ENCODE measurements at regions not wholly inside any gene's neighbourhood (a gene's known extent, or its start where the extent isn't known, plus 50 kb on each side); places are given as distances from the start of the nearest gene placed in this dataset.

DNA sequence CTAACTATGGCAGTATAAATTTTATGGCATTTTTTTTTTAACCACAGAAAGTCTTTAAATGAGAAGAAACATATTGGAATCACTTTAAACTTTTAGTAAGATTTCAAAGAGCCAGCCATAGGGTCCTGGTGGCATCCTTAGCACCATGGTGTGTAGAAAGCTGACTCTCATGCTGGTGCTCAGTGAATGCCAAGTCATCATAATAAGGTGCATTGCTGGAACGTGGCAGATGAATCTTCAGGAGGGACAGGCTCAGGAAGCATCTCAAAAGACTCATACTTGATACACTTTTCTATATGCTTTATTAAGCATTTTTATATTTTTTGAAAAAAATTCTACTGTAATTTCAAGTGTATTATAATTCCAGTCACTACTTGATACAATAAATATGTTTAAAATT is 274.2 kb downstream of the ZIC4 start:
- TF ChIP-seq, protein P1, sequence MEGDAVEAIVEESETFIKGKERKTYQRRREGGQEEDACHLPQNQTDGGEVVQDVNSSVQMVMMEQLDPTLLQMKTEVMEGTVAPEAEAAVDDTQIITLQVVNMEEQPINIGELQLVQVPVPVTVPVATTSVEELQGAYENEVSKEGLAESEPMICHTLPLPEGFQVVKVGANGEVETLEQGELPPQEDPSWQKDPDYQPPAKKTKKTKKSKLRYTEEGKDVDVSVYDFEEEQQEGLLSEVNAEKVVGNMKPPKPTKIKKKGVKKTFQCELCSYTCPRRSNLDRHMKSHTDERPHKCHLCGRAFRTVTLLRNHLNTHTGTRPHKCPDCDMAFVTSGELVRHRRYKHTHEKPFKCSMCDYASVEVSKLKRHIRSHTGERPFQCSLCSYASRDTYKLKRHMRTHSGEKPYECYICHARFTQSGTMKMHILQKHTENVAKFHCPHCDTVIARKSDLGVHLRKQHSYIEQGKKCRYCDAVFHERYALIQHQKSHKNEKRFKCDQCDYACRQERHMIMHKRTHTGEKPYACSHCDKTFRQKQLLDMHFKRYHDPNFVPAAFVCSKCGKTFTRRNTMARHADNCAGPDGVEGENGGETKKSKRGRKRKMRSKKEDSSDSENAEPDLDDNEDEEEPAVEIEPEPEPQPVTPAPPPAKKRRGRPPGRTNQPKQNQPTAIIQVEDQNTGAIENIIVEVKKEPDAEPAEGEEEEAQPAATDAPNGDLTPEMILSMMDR (IDR thresholded peaks at IDR 0.05; ENCODE audit: insufficient read depth, low read length, missing control alignments): no peak
- no peak for DNase-seq (ENCODE audit: low read depth, low spot score)
- ChIA-PET CTCF (no interaction called here), POLR2A (no interaction called here)
- no peak overlapping the region for H3K4me3 ChIP-seq (ENCODE audit: low read depth, low read length)

GRCh38 chr3:147130461-147130860 is 275.9 kb downstream of the ZIC4 start:
- TF ChIP-seq, protein P1 (IDR thresholded peaks at IDR 0.05; ENCODE audit: insufficient read depth, low read length, missing control alignments): no peak
- POLR2A ChIA-PET: no interaction called here
- CTCF ChIA-PET: interaction anchor here (3.6 to 3.8 kb wide), 2 partner anchors 10 to 13 kb away, joined by 9 to 20 read pairs; no protein-coding TSS in a partner anchor

GRCh38 chr3:147129665-147130064 is 276.7 kb downstream of the ZIC4 start:
- TF ChIP-seq, protein P1 (IDR thresholded peaks at IDR 0.05; ENCODE audit: insufficient read depth, low read length, missing control alignments): no peak
- ChIA-PET CTCF (interaction anchor here (3.6 to 3.8 kb wide), 2 partner anchors 9 to 12 kb away, joined by 9 to 20 read pairs; no protein-coding TSS in a partner anchor), POLR2A (no interaction called here)
- no peak overlapping the region for H3K4me3 ChIP-seq (ENCODE audit: low read depth, low read length)
- no peak for DNase-seq (ENCODE audit: low read depth, low spot score)

More at GRCh38 chr3:147130461-147130860, 275.9 kb downstream of the ZIC4 start:
- DNase-seq (ENCODE audit: low read depth, low spot score): no peak
- no peak overlapping the region for H3K4me3 ChIP-seq (ENCODE audit: low read depth, low read length)

- ChIA-PET CTCF (interaction anchor here (4.4 kb wide), 1 partner anchor 70 kb away, joined by 24 read pairs; no protein-coding TSS in a partner anchor), POLR2A (no interaction called here)
- TF ChIP-seq, protein P1 (IDR thresholded peaks at IDR 0.05; ENCODE audit: insufficient read depth, low read length, missing control alignments): no peak
- no peak overlapping the region for H3K4me3 ChIP-seq (ENCODE audit: low read depth, low read length)
- no peak for DNase-seq (ENCODE audit: low read depth, low spot score)
Observed at GRCh38 chr3:147122350-147122749, 284.0 kb downstream of the ZIC4 start.

- DNase-seq (ENCODE audit: low read depth, low spot score): no peak
- H3K4me3 ChIP-seq (ENCODE audit: low read depth, low read length): no peak overlapping the region
- CTCF ChIA-PET: interaction anchor here (0.6 to 4.4 kb wide), 22 partner anchors 10 to 958 kb away, joined by 3 to 24 read pairs (median 4); no protein-coding TSS in a partner anchor
- POLR2A ChIA-PET: no interaction called here
- TF ChIP-seq, protein P1 (IDR thresholded peaks at IDR 0.05; ENCODE audit: insufficient read depth, low read length, missing control alignments): peak; percentile 33
Observed at GRCh38 chr3:147119989-147120388, 286.4 kb downstream of the ZIC4 start.

DNA sequence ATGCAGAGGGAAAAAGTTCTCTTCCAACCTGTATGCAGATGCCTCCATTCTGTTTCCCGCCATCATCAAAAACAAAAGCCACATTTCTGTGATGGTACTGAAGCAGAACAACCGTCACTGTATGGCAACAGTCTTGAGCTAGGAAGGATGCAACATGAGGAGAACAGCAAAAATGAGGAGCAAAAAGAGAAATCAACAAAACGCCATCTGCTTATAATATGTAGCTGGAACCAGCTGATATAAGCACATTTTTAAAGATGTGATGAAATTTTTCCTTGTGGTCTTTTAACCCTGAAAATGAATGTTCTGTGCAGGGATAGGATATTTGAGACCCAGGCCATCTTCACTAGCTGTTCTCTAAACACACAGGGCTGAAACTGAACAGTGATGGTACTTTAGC is 287.0 kb downstream of the ZIC4 start:
- DNase-seq (ENCODE audit: low read depth, low spot score): no peak
- POLR2A ChIA-PET: no interaction called here
- no peak overlapping the region for H3K4me3 ChIP-seq (ENCODE audit: low read depth, low read length)
- CTCF ChIA-PET: interaction anchor here (1.3 to 4.4 kb wide), 8 partner anchors 11 to 497 kb away, joined by 3 to 24 read pairs (median 4); no protein-coding TSS in a partner anchor
- TF ChIP-seq, protein P1 (IDR thresholded peaks at IDR 0.05; ENCODE audit: insufficient read depth, low read length, missing control alignments): no peak

Data from AG04449 (cell line).